HepG2 (cell line): ENCODE measurements at regions not wholly inside any gene's neighbourhood (a gene's known extent, or its start where the extent isn't known, plus 50 kb on each side); places are given as distances from the start of the nearest gene placed in this dataset.

Source experiments
- CREM ChIP-seq, 2 experiments: sonication (generic) in 1 of 2; formaldehyde crosslinking in 1 of 2; IDR thresholded peaks; 2 replicates each; pipeline versions ENCODE4 v1.4.0 to v1.6.1; 2016 to 2020; ENCODE audit warnings: antibody characterized with exemption in 1 of 2, mild to moderate bottlenecking in 1 of 2, missing genetic modification reagents in 1 of 2
- FLYWCH1 ChIP-seq: sonication (generic); formaldehyde crosslinking; IDR thresholded peaks from 2 replicates; pipeline ENCODE4 v1.8.1; 2023; ENCODE audit warnings: mild to moderate bottlenecking, missing genetic modification reagents
- FOXA1 ChIP-seq, 2 experiments: fragments of 450-650 bp in 1 of 2; sonication (generic) in 1 of 2; formaldehyde crosslinking in 1 of 2; IDR thresholded peaks; 2 replicates each; pipeline versions ENCODE4 v1.4.0 to v1.6.1; 2016 to 2020; ENCODE audit warnings: missing genetic modification reagents in 1 of 2
- FOXP1 ChIP-seq, 2 experiments: fragments of 450-650 bp in 1 of 2; IDR thresholded peaks; 2 replicates each; pipeline ENCODE4 v1.6.1; 2017 to 2018; ENCODE audit warnings: antibody characterized with exemption in 1 of 2
- SALL2 ChIP-seq: sonication (generic); formaldehyde crosslinking; IDR thresholded peaks from 2 replicates; pipeline ENCODE4 v1.8.1; 2023; ENCODE audit warnings: mild to moderate bottlenecking, missing genetic modification reagents, inconsistent platforms
- SMAD9 ChIP-seq: sonication (generic); formaldehyde crosslinking; IDR thresholded peaks from 2 replicates; pipeline ENCODE4 v1.5.1; 2020; ENCODE audit warnings: mild to moderate bottlenecking, missing genetic modification reagents
- SNAPC5 ChIP-seq: sonication (generic); formaldehyde crosslinking; IDR thresholded peaks from 2 replicates; pipeline ENCODE4 v1.8.1; 2023; ENCODE audit warnings: mild to moderate bottlenecking, missing genetic modification reagents, borderline replicate concordance
- SNRNP70 ChIP-seq: fragments of 200-400 bp; formaldehyde crosslinking; IDR thresholded peaks from 2 replicates; pipeline ENCODE4 v1.6.1; 2017; ENCODE audit warnings: mild to moderate bottlenecking, low read depth, low read length, moderate library complexity
- TRIM24 ChIP-seq: sonication (generic); formaldehyde crosslinking; IDR thresholded peaks from 2 replicates; pipeline ENCODE4 v1.8.0; 2022; ENCODE audit warnings: mild to moderate bottlenecking, missing genetic modification reagents
- ZBTB2 ChIP-seq: sonication (generic); formaldehyde crosslinking; IDR thresholded peaks from 2 replicates; pipeline ENCODE4 v1.8.0; 2022; ENCODE audit warnings: low read depth, missing genetic modification reagents
- ZNF12 ChIP-seq: sonication (generic); formaldehyde crosslinking; IDR thresholded peaks from 2 replicates; pipeline ENCODE4 v1.5.0; 2020; ENCODE audit warnings: missing genetic modification reagents
- ZNF263 ChIP-seq: sonication (generic); formaldehyde crosslinking; IDR thresholded peaks from 2 replicates; pipeline ENCODE4 v1.4.0; 2020; ENCODE audit warnings: missing genetic modification reagents
- ZNF430 ChIP-seq: sonication (generic); formaldehyde crosslinking; IDR thresholded peaks from 2 replicates; pipeline ENCODE4 v1.9.0; 2021; ENCODE audit warnings: mild to moderate bottlenecking, missing genetic modification reagents
- ZNF501 ChIP-seq: sonication (generic); formaldehyde crosslinking; IDR thresholded peaks from 2 replicates; pipeline ENCODE4 v1.5.1; 2020; ENCODE audit warnings: mild to moderate bottlenecking, moderate library complexity, missing genetic modification reagents
- ZNF558 ChIP-seq: sonication (generic); formaldehyde crosslinking; IDR thresholded peaks from 2 replicates; pipeline ENCODE4 v1.9.0; 2022; ENCODE audit warnings: mild to moderate bottlenecking, missing genetic modification reagents, borderline replicate concordance
- ZNF644 ChIP-seq: IDR thresholded peaks from 2 replicates; pipeline ENCODE4 v1.6.1; 2016; ENCODE audit warnings: low read depth
- ZNF660 ChIP-seq: sonication (generic); formaldehyde crosslinking; IDR thresholded peaks from 2 replicates; pipeline ENCODE4 v1.5.1; 2020; ENCODE audit warnings: mild to moderate bottlenecking, low read depth, missing genetic modification reagents, borderline replicate concordance
- ZNF709 ChIP-seq: sonication (generic); formaldehyde crosslinking; IDR thresholded peaks from 2 replicates; pipeline ENCODE4 v1.5.0; 2020; ENCODE audit warnings: mild to moderate bottlenecking, missing genetic modification reagents
- ZSCAN29 ChIP-seq: sonication (generic); formaldehyde crosslinking; conservative IDR thresholded peaks from 2 replicates; pipeline ENCODE4 v1.4.0; 2020; ENCODE audit warnings: mild to moderate bottlenecking, missing genetic modification reagents
- TF ChIP-seq, protein P1 (sequence below): sonication (generic); formaldehyde crosslinking; IDR thresholded peaks from 2 replicates; pipeline ENCODE4 v1.5.0; 2020; ENCODE audit warnings: mild to moderate bottlenecking, low read depth, missing genetic modification reagents, borderline replicate concordance
- TF ChIP-seq, protein P2 (sequence below): sonication (generic); formaldehyde crosslinking; IDR thresholded peaks from 2 replicates; pipeline ENCODE4 v1.4.0; 2020; ENCODE audit warnings: missing genetic modification reagents
- TF ChIP-seq, protein P3 (sequence below): sonication (generic); formaldehyde crosslinking; conservative IDR thresholded peaks from 2 replicates; pipeline ENCODE4 v1.8.0; 2022; ENCODE audit warnings: mild to moderate bottlenecking, moderate library complexity, missing genetic modification reagents

GRCh38 chr2:234550511-234551107 lies 53.7 kb upstream of the ARL4C start (continued):
- TF ChIP-seq ZNF501 (CRISPR knock-in tag) (peak; percentile 71), FLYWCH1 (CRISPR knock-in tag) (no peak), SALL2 (no peak), ZNF660 (CRISPR knock-in tag) (no peak), TRIM24 (CRISPR knock-in tag) (0 out of 2 replicates have a peak, but pooled peaks have one; percentile 22), ZSCAN29 (CRISPR knock-in tag) (no peak), SNRNP70 (no peak), SNAPC5 (CRISPR knock-in tag) (no peak), SMAD9 (no peak), ZNF263 (0 out of 2 replicates have a peak, but pooled peaks have one; percentile 19), ZBTB2 (no peak), ZNF709 (no peak), ZNF430 (CRISPR knock-in tag) (peak; percentile 82), ZNF644 (CRISPR knock-in tag) (no peak), ZNF558 (CRISPR knock-in tag) (no peak), FOXP1 (IDR thresholded peaks at IDR 0.05) (no peak), FOXP1 (CRISPR knock-in tag; IDR thresholded peaks at IDR 0.05) (no peak), CREM (IDR thresholded peaks at IDR 0.05) (no peak), CREM (CRISPR knock-in tag; IDR thresholded peaks at IDR 0.05) (no peak), FOXA1 (IDR thresholded peaks at IDR 0.05) (no peak), FOXA1 (CRISPR knock-in tag; IDR thresholded peaks at IDR 0.05) (no peak), ZNF12 (CRISPR knock-in tag) (no peak)
- TF ChIP-seq, protein P1, sequence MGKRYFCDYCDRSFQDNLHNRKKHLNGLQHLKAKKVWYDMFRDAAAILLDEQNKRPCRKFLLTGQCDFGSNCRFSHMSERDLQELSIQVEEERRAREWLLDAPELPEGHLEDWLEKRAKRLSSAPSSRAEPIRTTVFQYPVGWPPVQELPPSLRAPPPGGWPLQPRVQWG (CRISPR knock-in tag), result no peak
- TF ChIP-seq, protein P2, sequence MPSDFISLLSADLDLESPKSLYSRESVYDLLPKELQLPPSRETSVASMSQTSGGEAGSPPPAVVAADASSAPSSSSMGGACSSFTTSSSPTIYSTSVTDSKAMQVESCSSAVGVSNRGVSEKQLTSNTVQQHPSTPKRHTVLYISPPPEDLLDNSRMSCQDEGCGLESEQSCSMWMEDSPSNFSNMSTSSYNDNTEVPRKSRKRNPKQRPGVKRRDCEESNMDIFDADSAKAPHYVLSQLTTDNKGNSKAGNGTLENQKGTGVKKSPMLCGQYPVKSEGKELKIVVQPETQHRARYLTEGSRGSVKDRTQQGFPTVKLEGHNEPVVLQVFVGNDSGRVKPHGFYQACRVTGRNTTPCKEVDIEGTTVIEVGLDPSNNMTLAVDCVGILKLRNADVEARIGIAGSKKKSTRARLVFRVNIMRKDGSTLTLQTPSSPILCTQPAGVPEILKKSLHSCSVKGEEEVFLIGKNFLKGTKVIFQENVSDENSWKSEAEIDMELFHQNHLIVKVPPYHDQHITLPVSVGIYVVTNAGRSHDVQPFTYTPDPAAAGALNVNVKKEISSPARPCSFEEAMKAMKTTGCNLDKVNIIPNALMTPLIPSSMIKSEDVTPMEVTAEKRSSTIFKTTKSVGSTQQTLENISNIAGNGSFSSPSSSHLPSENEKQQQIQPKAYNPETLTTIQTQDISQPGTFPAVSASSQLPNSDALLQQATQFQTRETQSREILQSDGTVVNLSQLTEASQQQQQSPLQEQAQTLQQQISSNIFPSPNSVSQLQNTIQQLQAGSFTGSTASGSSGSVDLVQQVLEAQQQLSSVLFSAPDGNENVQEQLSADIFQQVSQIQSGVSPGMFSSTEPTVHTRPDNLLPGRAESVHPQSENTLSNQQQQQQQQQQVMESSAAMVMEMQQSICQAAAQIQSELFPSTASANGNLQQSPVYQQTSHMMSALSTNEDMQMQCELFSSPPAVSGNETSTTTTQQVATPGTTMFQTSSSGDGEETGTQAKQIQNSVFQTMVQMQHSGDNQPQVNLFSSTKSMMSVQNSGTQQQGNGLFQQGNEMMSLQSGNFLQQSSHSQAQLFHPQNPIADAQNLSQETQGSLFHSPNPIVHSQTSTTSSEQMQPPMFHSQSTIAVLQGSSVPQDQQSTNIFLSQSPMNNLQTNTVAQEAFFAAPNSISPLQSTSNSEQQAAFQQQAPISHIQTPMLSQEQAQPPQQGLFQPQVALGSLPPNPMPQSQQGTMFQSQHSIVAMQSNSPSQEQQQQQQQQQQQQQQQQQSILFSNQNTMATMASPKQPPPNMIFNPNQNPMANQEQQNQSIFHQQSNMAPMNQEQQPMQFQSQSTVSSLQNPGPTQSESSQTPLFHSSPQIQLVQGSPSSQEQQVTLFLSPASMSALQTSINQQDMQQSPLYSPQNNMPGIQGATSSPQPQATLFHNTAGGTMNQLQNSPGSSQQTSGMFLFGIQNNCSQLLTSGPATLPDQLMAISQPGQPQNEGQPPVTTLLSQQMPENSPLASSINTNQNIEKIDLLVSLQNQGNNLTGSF (CRISPR knock-in tag), result no peak
- TF ChIP-seq, protein P3, sequence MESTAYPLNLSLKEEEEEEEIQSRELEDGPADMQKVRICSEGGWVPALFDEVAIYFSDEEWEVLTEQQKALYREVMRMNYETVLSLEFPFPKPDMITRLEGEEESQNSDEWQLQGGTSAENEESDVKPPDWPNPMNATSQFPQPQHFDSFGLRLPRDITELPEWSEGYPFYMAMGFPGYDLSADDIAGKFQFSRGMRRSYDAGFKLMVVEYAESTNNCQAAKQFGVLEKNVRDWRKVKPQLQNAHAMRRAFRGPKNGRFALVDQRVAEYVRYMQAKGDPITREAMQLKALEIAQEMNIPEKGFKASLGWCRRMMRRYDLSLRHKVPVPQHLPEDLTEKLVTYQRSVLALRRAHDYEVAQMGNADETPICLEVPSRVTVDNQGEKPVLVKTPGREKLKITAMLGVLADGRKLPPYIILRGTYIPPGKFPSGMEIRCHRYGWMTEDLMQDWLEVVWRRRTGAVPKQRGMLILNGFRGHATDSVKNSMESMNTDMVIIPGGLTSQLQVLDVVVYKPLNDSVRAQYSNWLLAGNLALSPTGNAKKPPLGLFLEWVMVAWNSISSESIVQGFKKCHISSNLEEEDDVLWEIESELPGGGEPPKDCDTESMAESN (CRISPR knock-in tag), result no peak
